NB4 (cell line): ENCODE measurements at regions not wholly inside any gene's neighbourhood (a gene's known extent, or its start where the extent isn't known, plus 50 kb on each side); places are given as distances from the start of the nearest gene placed in this dataset.
"Not testable (repeated sequence)": the region's sequence is repeated elsewhere in the genome, so short reads cannot be mapped to it uniquely, and the experiment has no call there.

Experiments
- CTCF ChIP-seq: IDR thresholded peaks from one replicate; pipeline ENCODE4 v1.5.1; 2012; ENCODE audit warnings: low read depth, low read length
- MAX ChIP-seq: IDR thresholded peaks from 2 replicates; pipeline ENCODE4 v1.6.1; 2011; ENCODE audit warnings: low read depth, low read length
- MYC ChIP-seq: IDR thresholded peaks from 2 replicates; pipeline ENCODE4 v1.6.1; 2011; ENCODE audit warnings: low read depth, low read length
- POLR2A ChIP-seq: IDR thresholded peaks from 2 replicates; pipeline ENCODE4 v1.6.1; 2011; ENCODE audit warnings: mild to moderate bottlenecking; ENCODE audit not compliant: insufficient read length; ENCODE audit errors: extremely low read depth

- TF ChIP-seq CTCF, MAX, POLR2A, MYC: not testable (repeated sequence)
Measured at GRCh38 chr7:57013707-57014106, 118.5 kb downstream of the ZNF479 start.
